Stimulated activated CD8-positive, alpha-beta memory T cell treated with anti-CD3 and anti-CD28 coated beads, Interleukin-4, amount 100 ng/mL, for 1 hour (primary cell): ENCODE measurements at regions not wholly inside any gene's neighbourhood (a gene's known extent, or its start where the extent isn't known, plus 50 kb on each side); places are given as distances from the start of the nearest gene placed in this dataset.
"Not testable (repeated sequence)": the region's sequence is repeated elsewhere in the genome, so short reads cannot be mapped to it uniquely, and the experiment has no call there.

Experiments
- DNase-seq, 2 donors: peaks; one replicate each; pipeline ENCODE4 v3.0.0-alpha.2; 2020; ENCODE audit warnings: low read depth in 2 of 2, low spot score in 1 of 2

- no peak for DNase-seq
These were observed 644.4 kb upstream of the MDGA2 start for GRCh38 chr14:48319823-48320222.

GRCh38 chr14:48304729-48305128, 629.3 kb upstream of the MDGA2 start:
- no peak for DNase-seq

GRCh38 chr14:48289701-48290100, 614.3 kb upstream of the MDGA2 start:
- no peak for DNase-seq

GRCh38 chr14:48285217-48285616, 609.8 kb upstream of the MDGA2 start:
- not testable (repeated sequence) for DNase-seq

GRCh38 chr14:48275301-48275700, 599.9 kb upstream of the MDGA2 start:
- DNase-seq, result no peak

GRCh38 chr14:48274826-48275225, 599.4 kb upstream of the MDGA2 start:
- DNase-seq, result no peak

- not testable (repeated sequence) for DNase-seq
These were observed 592.5 kb upstream of the MDGA2 start for GRCh38 chr14:48267926-48268325.

- not testable (repeated sequence) for DNase-seq
These were observed 590.8 kb upstream of the MDGA2 start for GRCh38 chr14:48266201-48266600.

GRCh38 chr14:48261436-48261835, 586.0 kb upstream of the MDGA2 start:
- DNase-seq, result no peak

GRCh38 chr14:48260394-48261295, 585.2 kb upstream of the MDGA2 start:
- not testable (repeated sequence) for DNase-seq

- not testable (repeated sequence) for DNase-seq
These were observed 584.5 kb upstream of the MDGA2 start for GRCh38 chr14:48259876-48260275.

- DNase-seq, result not testable (repeated sequence)
These were observed 583.8 kb upstream of the MDGA2 start for GRCh38 chr14:48259232-48259631.

- DNase-seq, result not testable (repeated sequence)
These were observed 583.3 kb upstream of the MDGA2 start for GRCh38 chr14:48258703-48259102.

- DNase-seq, result no peak
These were observed 577.6 kb upstream of the MDGA2 start for GRCh38 chr14:48253020-48253419.

GRCh38 chr14:48251290-48251689, 575.9 kb upstream of the MDGA2 start:
- no peak for DNase-seq

GRCh38 chr14:48250575-48250974, 575.2 kb upstream of the MDGA2 start:
- DNase-seq, result no peak

GRCh38 chr14:48247977-48248376, 572.6 kb upstream of the MDGA2 start:
- DNase-seq, result no peak

GRCh38 chr14:48243900-48244299, 568.5 kb upstream of the MDGA2 start:
- DNase-seq, result no peak

GRCh38 chr14:48229091-48229490, 553.7 kb upstream of the MDGA2 start:
- no peak for DNase-seq

GRCh38 chr14:48193893-48194292, 518.5 kb upstream of the MDGA2 start:
- DNase-seq, result no peak

GRCh38 chr14:48149624-48150023, 474.2 kb upstream of the MDGA2 start:
- DNase-seq, result not testable (repeated sequence)

- DNase-seq, result no peak
These were observed 465.4 kb upstream of the MDGA2 start for GRCh38 chr14:48140804-48141203.

GRCh38 chr14:48129472-48129871, 454.1 kb upstream of the MDGA2 start:
- DNase-seq, result no peak
